ENCODE measurements at regions not wholly inside any gene's neighbourhood (a gene's known extent, or its start where the extent isn't known, plus 50 kb on each side); places are given as distances from the start of the nearest gene placed in this dataset.

DNA sequence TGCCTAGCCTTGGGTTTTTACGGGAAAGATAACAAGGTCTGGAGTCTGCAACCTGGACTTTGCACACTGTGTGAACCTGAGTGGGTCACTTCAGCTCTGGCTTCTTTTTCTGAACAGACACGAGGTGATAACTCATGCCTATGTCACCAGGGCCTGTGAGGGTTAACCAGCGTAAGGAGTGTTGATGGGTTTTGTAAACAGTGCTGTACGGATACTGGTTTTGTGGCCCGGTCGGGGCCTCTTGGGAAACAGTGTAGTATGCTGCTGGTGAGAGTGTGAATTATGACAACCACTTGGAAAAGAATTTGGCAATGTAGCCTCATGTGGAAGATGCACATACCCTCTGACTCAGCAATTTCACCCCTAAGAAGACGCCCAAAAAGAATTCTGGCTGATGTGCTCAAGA, 266.8 kb downstream of the MN1 start:
- TF ChIP-seq POLR2AphosphoS5 (IDR thresholded peaks at IDR 0.05; ENCODE audit: low read depth, low read length) (no peak), SIN3A (IDR thresholded peaks at IDR 0.05; ENCODE audit: borderline replicate concordance, insufficient read depth, low read length) (no peak), TAF1 (IDR thresholded peaks at IDR 0.05; ENCODE audit: borderline replicate concordance, insufficient read depth, low read length) (no peak), FOXP2 (optimal IDR thresholded peaks at IDR 0.05; ENCODE audit: borderline replicate concordance, extremely low read depth, extremely low read length, insufficient read depth) (no peak)
- TF ChIP-seq, protein P1, sequence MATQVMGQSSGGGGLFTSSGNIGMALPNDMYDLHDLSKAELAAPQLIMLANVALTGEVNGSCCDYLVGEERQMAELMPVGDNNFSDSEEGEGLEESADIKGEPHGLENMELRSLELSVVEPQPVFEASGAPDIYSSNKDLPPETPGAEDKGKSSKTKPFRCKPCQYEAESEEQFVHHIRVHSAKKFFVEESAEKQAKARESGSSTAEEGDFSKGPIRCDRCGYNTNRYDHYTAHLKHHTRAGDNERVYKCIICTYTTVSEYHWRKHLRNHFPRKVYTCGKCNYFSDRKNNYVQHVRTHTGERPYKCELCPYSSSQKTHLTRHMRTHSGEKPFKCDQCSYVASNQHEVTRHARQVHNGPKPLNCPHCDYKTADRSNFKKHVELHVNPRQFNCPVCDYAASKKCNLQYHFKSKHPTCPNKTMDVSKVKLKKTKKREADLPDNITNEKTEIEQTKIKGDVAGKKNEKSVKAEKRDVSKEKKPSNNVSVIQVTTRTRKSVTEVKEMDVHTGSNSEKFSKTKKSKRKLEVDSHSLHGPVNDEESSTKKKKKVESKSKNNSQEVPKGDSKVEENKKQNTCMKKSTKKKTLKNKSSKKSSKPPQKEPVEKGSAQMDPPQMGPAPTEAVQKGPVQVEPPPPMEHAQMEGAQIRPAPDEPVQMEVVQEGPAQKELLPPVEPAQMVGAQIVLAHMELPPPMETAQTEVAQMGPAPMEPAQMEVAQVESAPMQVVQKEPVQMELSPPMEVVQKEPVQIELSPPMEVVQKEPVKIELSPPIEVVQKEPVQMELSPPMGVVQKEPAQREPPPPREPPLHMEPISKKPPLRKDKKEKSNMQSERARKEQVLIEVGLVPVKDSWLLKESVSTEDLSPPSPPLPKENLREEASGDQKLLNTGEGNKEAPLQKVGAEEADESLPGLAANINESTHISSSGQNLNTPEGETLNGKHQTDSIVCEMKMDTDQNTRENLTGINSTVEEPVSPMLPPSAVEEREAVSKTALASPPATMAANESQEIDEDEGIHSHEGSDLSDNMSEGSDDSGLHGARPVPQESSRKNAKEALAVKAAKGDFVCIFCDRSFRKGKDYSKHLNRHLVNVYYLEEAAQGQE (IDR thresholded peaks at IDR 0.05; ENCODE audit: insufficient read depth in 1 of 2, low read depth in 2 of 2, low read length in 2 of 2): no peak

All from PFSK-1 (cell line).